ENCODE measurements at regions not wholly inside any gene's neighbourhood (a gene's known extent, or its start where the extent isn't known, plus 50 kb on each side); places are given as distances from the start of the nearest gene placed in this dataset.

DNA sequence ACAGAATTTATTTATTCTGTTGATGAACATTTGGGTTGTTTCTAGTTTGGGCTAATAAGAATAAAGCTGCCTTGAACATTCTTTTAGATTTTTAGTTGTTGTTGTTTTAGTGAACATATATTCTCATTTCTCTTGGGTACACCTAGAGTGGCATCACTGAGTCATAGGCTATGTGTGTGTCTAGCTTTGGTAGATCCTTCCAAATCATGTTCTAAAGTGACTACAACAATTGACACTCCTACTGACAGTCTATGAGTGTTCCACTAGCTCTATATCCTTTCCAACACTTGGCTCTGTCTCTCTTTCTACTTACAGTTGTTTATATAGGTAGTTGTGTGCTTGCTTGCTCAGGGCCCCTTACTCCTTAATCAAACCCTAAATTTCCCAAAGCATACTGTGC lies 346.0 kb upstream of the NCAM1 start:
- no TSS peak for BruUV-seq (replicated peaks)
- H3K4me1 ChIP-seq (ENCODE audit: insufficient read depth, low read length): peaks cover 19% of the 10 kb centered on the region
- no peak for TF ChIP-seq JUND (CRISPR knock-in tag; IDR thresholded peaks at IDR 0.05)
- no peak for TF ChIP-seq CBX5 (CRISPR knock-in tag; IDR thresholded peaks at IDR 0.05; ENCODE audit: borderline replicate concordance)
- TF ChIP-seq SP2 (CRISPR knock-in tag; IDR thresholded peaks at IDR 0.05): no peak
- intact Hi-C loops (cut with micrococcal nuclease; ENCODE audit: unreplicated experiment) (no loop called here), in situ Hi-C loops (cut with HindIII; ENCODE audit: extremely low pct_ligation_motif_present, low pct_unique_long_range_greater_than_20kb) (no loop called here)
- 0 out of 5 replicates have a peak, but pooled peaks cover 0 to 4% of the 10 kb centered on the region in 2 experiments for H3K27me3 ChIP-seq (ENCODE audit: control insufficient read depth in 1 of 2, insufficient read depth in 2 of 2, low read length in 2 of 2)
- no peaks in the 10 kb centered on the region for H3K9me3 ChIP-seq (ENCODE audit: low read length)
- no peak overlapping the region for H3K4me3 ChIP-seq (replicated peaks in 1 of 3; ENCODE audit: insufficient read depth in 1 of 3, low read depth in 2 of 3, low read length in 3 of 3)
- no peak overlapping the region for H3K27ac ChIP-seq (ENCODE audit: extremely low read length, insufficient read depth, low read length)
- FAIRE-seq: no peak
- H4K20me1 ChIP-seq (ENCODE audit: insufficient read depth, low read length): no peaks in the 10 kb centered on the region
- no peak overlapping the region for H3K4me2 ChIP-seq (ENCODE audit: low read depth, low read length)
- H2AFZ ChIP-seq (ENCODE audit: low read length): no peak overlapping the region
- no peaks in the 10 kb centered on the region for H3K36me3 ChIP-seq (replicated peaks in 1 of 2; ENCODE audit: control insufficient read depth in 1 of 2, insufficient read depth in 2 of 2, low read length in 2 of 2)
- no peak overlapping the region for H3K9ac ChIP-seq (ENCODE audit: insufficient read depth, low read depth, low read length)
- DNase-seq (ENCODE audit: low spot score): no peak
- ATAC-seq: no peak
- ChIA-PET CTCF (ENCODE audit: low intra/inter-chr PET ratio, low total read pairs) (no interaction called here), POLR2A (no interaction called here)
- H3K79me2 ChIP-seq (ENCODE audit: insufficient read depth, low read length): no peaks in the 10 kb centered on the region

DNA sequence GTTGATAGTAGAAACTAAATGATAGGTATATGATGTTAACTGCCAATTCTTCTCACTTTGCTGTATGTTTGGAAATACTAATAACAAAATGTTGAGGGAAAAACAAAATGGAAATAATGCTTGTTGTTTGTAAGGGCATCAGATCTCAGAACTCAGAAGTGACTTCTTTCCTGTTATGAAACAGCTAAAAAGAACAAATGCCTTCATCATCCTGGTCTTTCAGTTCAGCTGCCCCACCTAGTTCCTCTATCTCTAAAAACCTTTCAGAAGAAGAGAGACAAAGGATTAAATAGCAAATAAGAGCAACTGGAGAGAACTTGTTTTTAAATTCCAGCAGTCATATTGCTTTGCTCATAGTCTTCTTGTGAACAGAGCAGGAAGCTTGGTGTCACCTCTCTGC lies 345.3 kb upstream of the NCAM1 start:
- no TSS peak for BruUV-seq (replicated peaks)
- no peaks in the 10 kb centered on the region for H3K36me3 ChIP-seq (replicated peaks in 1 of 2; ENCODE audit: control insufficient read depth in 1 of 2, insufficient read depth in 2 of 2, low read length in 2 of 2)
- no peak for DNase-seq (ENCODE audit: low spot score)
- 0 out of 5 replicates have a peak, but pooled peaks cover 0 to 4% of the 10 kb centered on the region in 2 experiments for H3K27me3 ChIP-seq (ENCODE audit: control insufficient read depth in 1 of 2, insufficient read depth in 2 of 2, low read length in 2 of 2)
- no peak overlapping the region for H3K4me3 ChIP-seq (replicated peaks in 1 of 3; ENCODE audit: insufficient read depth in 1 of 3, low read depth in 2 of 3, low read length in 3 of 3)
- FAIRE-seq: no peak
- ChIA-PET CTCF (ENCODE audit: low intra/inter-chr PET ratio, low total read pairs) (no interaction called here), POLR2A (no interaction called here)
- no peak overlapping the region for H3K27ac ChIP-seq (ENCODE audit: extremely low read length, insufficient read depth, low read length)
- intact Hi-C loops (cut with micrococcal nuclease; ENCODE audit: unreplicated experiment) (no loop called here), in situ Hi-C loops (cut with HindIII; ENCODE audit: extremely low pct_ligation_motif_present, low pct_unique_long_range_greater_than_20kb) (no loop called here)
- H3K79me2 ChIP-seq (ENCODE audit: insufficient read depth, low read length): no peaks in the 10 kb centered on the region
- no peaks in the 10 kb centered on the region for H3K9me3 ChIP-seq (ENCODE audit: low read length)
- ATAC-seq: no peak
- H3K4me1 ChIP-seq (ENCODE audit: insufficient read depth, low read length): peaks cover 19% of the 10 kb centered on the region
- H3K9ac ChIP-seq (ENCODE audit: insufficient read depth, low read depth, low read length): no peak overlapping the region
- H3K4me2 ChIP-seq (ENCODE audit: low read depth, low read length): no peak overlapping the region
- no peaks in the 10 kb centered on the region for H4K20me1 ChIP-seq (ENCODE audit: insufficient read depth, low read length)
- H2AFZ ChIP-seq (ENCODE audit: low read length): no peak overlapping the region
- TF ChIP-seq, protein P1, sequence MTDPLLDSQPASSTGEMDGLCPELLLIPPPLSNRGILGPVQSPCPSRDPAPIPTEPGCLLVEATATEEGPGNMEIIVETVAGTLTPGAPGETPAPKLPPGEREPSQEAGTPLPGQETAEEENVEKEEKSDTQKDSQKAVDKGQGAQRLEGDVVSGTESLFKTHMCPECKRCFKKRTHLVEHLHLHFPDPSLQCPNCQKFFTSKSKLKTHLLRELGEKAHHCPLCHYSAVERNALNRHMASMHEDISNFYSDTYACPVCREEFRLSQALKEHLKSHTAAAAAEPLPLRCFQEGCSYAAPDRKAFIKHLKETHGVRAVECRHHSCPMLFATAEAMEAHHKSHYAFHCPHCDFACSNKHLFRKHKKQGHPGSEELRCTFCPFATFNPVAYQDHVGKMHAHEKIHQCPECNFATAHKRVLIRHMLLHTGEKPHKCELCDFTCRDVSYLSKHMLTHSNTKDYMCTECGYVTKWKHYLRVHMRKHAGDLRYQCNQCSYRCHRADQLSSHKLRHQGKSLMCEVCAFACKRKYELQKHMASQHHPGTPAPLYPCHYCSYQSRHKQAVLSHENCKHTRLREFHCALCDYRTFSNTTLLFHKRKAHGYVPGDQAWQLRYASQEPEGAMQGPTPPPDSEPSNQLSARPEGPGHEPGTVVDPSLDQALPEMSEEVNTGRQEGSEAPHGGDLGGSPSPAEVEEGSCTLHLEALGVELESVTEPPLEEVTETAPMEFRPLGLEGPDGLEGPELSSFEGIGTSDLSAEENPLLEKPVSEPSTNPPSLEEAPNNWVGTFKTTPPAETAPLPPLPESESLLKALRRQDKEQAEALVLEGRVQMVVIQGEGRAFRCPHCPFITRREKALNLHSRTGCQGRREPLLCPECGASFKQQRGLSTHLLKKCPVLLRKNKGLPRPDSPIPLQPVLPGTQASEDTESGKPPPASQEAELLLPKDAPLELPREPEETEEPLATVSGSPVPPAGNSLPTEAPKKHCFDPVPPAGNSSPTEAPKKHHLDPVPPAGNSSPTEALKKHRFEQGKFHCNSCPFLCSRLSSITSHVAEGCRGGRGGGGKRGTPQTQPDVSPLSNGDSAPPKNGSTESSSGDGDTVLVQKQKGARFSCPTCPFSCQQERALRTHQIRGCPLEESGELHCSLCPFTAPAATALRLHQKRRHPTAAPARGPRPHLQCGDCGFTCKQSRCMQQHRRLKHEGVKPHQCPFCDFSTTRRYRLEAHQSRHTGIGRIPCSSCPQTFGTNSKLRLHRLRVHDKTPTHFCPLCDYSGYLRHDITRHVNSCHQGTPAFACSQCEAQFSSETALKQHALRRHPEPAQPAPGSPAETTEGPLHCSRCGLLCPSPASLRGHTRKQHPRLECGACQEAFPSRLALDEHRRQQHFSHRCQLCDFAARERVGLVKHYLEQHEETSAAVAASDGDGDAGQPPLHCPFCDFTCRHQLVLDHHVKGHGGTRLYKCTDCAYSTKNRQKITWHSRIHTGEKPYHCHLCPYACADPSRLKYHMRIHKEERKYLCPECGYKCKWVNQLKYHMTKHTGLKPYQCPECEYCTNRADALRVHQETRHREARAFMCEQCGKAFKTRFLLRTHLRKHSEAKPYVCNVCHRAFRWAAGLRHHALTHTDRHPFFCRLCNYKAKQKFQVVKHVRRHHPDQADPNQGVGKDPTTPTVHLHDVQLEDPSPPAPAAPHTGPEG (CRISPR knock-in tag; IDR thresholded peaks at IDR 0.05): no peak
- no peak for TF ChIP-seq SMYD3 (CRISPR knock-in tag; IDR thresholded peaks at IDR 0.05)
- TF ChIP-seq, protein P2, sequence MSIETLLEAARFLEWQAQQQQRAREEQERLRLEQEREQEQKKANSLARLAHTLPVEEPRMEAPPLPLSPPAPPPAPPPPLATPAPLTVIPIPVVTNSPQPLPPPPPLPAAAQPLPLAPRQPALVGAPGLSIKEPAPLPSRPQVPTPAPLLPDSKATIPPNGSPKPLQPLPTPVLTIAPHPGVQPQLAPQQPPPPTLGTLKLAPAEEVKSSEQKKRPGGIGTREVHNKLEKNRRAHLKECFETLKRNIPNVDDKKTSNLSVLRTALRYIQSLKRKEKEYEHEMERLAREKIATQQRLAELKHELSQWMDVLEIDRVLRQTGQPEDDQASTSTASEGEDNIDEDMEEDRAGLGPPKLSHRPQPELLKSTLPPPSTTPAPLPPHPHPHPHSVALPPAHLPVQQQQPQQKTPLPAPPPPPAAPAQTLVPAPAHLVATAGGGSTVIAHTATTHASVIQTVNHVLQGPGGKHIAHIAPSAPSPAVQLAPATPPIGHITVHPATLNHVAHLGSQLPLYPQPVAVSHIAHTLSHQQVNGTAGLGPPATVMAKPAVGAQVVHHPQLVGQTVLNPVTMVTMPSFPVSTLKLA (IDR thresholded peaks at IDR 0.05): no peak
- TF ChIP-seq, protein P3, sequence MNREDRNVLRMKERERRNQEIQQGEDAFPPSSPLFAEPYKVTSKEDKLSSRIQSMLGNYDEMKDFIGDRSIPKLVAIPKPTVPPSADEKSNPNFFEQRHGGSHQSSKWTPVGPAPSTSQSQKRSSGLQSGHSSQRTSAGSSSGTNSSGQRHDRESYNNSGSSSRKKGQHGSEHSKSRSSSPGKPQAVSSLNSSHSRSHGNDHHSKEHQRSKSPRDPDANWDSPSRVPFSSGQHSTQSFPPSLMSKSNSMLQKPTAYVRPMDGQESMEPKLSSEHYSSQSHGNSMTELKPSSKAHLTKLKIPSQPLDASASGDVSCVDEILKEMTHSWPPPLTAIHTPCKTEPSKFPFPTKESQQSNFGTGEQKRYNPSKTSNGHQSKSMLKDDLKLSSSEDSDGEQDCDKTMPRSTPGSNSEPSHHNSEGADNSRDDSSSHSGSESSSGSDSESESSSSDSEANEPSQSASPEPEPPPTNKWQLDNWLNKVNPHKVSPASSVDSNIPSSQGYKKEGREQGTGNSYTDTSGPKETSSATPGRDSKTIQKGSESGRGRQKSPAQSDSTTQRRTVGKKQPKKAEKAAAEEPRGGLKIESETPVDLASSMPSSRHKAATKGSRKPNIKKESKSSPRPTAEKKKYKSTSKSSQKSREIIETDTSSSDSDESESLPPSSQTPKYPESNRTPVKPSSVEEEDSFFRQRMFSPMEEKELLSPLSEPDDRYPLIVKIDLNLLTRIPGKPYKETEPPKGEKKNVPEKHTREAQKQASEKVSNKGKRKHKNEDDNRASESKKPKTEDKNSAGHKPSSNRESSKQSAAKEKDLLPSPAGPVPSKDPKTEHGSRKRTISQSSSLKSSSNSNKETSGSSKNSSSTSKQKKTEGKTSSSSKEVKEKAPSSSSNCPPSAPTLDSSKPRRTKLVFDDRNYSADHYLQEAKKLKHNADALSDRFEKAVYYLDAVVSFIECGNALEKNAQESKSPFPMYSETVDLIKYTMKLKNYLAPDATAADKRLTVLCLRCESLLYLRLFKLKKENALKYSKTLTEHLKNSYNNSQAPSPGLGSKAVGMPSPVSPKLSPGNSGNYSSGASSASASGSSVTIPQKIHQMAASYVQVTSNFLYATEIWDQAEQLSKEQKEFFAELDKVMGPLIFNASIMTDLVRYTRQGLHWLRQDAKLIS (CRISPR knock-in tag; IDR thresholded peaks at IDR 0.05): no peak
- no peak for TF ChIP-seq ZNF333 (CRISPR knock-in tag; IDR thresholded peaks at IDR 0.05; ENCODE audit: borderline replicate concordance)

Data from HepG2 (cell line).